H9 (cell line): ENCODE measurements at regions not wholly inside any gene's neighbourhood (a gene's known extent, or its start where the extent isn't known, plus 50 kb on each side); places are given as distances from the start of the nearest gene placed in this dataset.
A peak's percentile ranks its signal among the peaks of the same experiment; 100 is the strongest.
"Not testable (repeated sequence)": the region's sequence is repeated elsewhere in the genome, so short reads cannot be mapped to it uniquely, and the experiment has no call there.

ENCODE experiments used
- DNase-seq: peaks from one replicate; pipeline ENCODE4 v3.0.0-alpha.2; 2017
- H2AFZ ChIP-seq: one replicate; pipeline ENCODE4 v1.6.1; 2013; ENCODE audit warnings: mild to moderate bottlenecking, low read length, control low read depth, moderate library complexity
- H2AK5ac ChIP-seq: 2 replicates; pipeline ENCODE4 v1.6.1; 2013; ENCODE audit warnings: low read length, control low read depth, mixed read lengths; ENCODE audit not compliant: insufficient read length
- H2BK120ac ChIP-seq: one replicate; pipeline ENCODE4 v1.6.1; 2013; ENCODE audit warnings: low read depth, mild to moderate bottlenecking, low read length, control low read depth, inconsistent platforms; ENCODE audit not compliant: poor library complexity, severe bottlenecking
- H2BK12ac ChIP-seq: 2 replicates; pipeline ENCODE4 v1.6.1; 2013; ENCODE audit warnings: low read length, control low read depth, mixed read lengths, low read depth; ENCODE audit not compliant: insufficient read length
- H2BK15ac ChIP-seq: 2 replicates; pipeline ENCODE4 v1.6.1; 2013; ENCODE audit warnings: low read depth, low read length, control low read depth
- H2BK20ac ChIP-seq: one replicate; pipeline ENCODE4 v1.6.1; 2013; ENCODE audit warnings: low read depth, mild to moderate bottlenecking, low read length, control low read depth, inconsistent platforms; ENCODE audit not compliant: poor library complexity, severe bottlenecking
- H2BK5ac ChIP-seq: 2 replicates; pipeline ENCODE4 v1.6.1; 2013; ENCODE audit warnings: low read length, control low read depth, mixed read lengths; ENCODE audit not compliant: insufficient read length
- H3K14ac ChIP-seq: 2 replicates; pipeline ENCODE4 v1.6.1; 2013; ENCODE audit warnings: low read length, control low read depth; ENCODE audit not compliant: insufficient read depth
- H3K18ac ChIP-seq: 2 replicates; pipeline ENCODE4 v1.6.1; 2013; ENCODE audit warnings: low read depth, mild to moderate bottlenecking, mixed read lengths, low read length, control low read depth; ENCODE audit not compliant: insufficient read length
- H3K23ac ChIP-seq: 2 replicates; pipeline ENCODE4 v1.6.1; 2013; ENCODE audit warnings: low read length, control low read depth, mixed read lengths, low read depth; ENCODE audit not compliant: insufficient read length
- H3K23me2 ChIP-seq: 2 replicates; pipeline ENCODE4 v1.6.1; 2013; ENCODE audit warnings: low read depth, mild to moderate bottlenecking, mixed read lengths, low read length, control low read depth; ENCODE audit not compliant: insufficient read length, poor library complexity, severe bottlenecking
- H3K27ac ChIP-seq: 2 replicates; pipeline ENCODE4 v1.5.1; 2013; ENCODE audit warnings: low read length, control low read depth, mixed read lengths, low read depth; ENCODE audit not compliant: insufficient read length
- H3K27me3 ChIP-seq: 2 replicates; pipeline ENCODE4 v1.6.1; 2013; ENCODE audit warnings: low read length, control low read depth, inconsistent platforms; ENCODE audit not compliant: insufficient read depth
- H3K4ac ChIP-seq: 2 replicates; pipeline ENCODE4 v1.6.1; 2013; ENCODE audit warnings: low read depth, mild to moderate bottlenecking, control low read depth, inconsistent platforms, low read length, moderate library complexity
- H3K4me1 ChIP-seq: 2 replicates; pipeline ENCODE4 v1.6.1; 2013; ENCODE audit warnings: low read length, control low read depth, inconsistent platforms; ENCODE audit not compliant: insufficient read depth
- H3K4me2 ChIP-seq: 2 replicates; pipeline ENCODE4 v1.6.1; 2013; ENCODE audit warnings: low read length, control low read depth, mixed read lengths; ENCODE audit not compliant: insufficient read length, insufficient read depth
- H3K56ac ChIP-seq: 2 replicates; pipeline ENCODE4 v1.6.1; 2013; ENCODE audit warnings: low read depth, mild to moderate bottlenecking, mixed read lengths, low read length, control low read depth; ENCODE audit not compliant: insufficient read length
- H3K79me1 ChIP-seq: 2 replicates; pipeline ENCODE4 v1.6.1; 2013; ENCODE audit warnings: low read depth, mild to moderate bottlenecking, moderate library complexity, low read length, control low read depth, inconsistent platforms; ENCODE audit not compliant: insufficient read depth, poor library complexity, severe bottlenecking
- H3K79me2 ChIP-seq: 2 replicates; pipeline ENCODE4 v1.6.1; 2013; ENCODE audit warnings: low read length, control low read depth, inconsistent platforms; ENCODE audit not compliant: insufficient read depth
- H3K9ac ChIP-seq: 2 replicates; pipeline ENCODE4 v1.6.1; 2013; ENCODE audit warnings: low read length, control low read depth, mixed read lengths; ENCODE audit not compliant: insufficient read length; ENCODE audit errors: extremely low read depth
- H3K9me3 ChIP-seq: one replicate; pipeline ENCODE4 v1.6.1; 2013; ENCODE audit warnings: low read depth, low read length, inconsistent platforms; ENCODE audit not compliant: control insufficient read depth
- H3T11ph ChIP-seq: one replicate; pipeline ENCODE4 v1.6.1; 2013; ENCODE audit warnings: mild to moderate bottlenecking, low read length, control low read depth, inconsistent platforms
- H4K20me1 ChIP-seq: one replicate; pipeline ENCODE4 v1.6.1; 2013; ENCODE audit not compliant: control insufficient read depth, insufficient read length, insufficient read depth
- H4K5ac ChIP-seq: 2 replicates; pipeline ENCODE4 v1.6.1; 2013; ENCODE audit warnings: low read depth, mild to moderate bottlenecking, mixed read lengths, low read length, control low read depth; ENCODE audit not compliant: insufficient read length
- H4K8ac ChIP-seq: replicated peaks from 2 replicates; pipeline ENCODE4 v1.6.1; 2013; ENCODE audit warnings: low read length, control low read depth, mixed read lengths, low read depth; ENCODE audit not compliant: insufficient read length
- H4K91ac ChIP-seq: 2 replicates; pipeline ENCODE4 v1.6.1; 2013; ENCODE audit warnings: low read depth, mild to moderate bottlenecking, moderate library complexity, mixed read lengths, low read length, control low read depth; ENCODE audit not compliant: insufficient read length
- H3K27ac Mint-ChIP-seq, 3 experiments: 2 replicates in 2 of 3; 3 replicates in 1 of 3; pipeline ENCODE4 v1.8.0; 2020 to 2021; ENCODE audit warnings: mixed read lengths in 3 of 3, mild to moderate bottlenecking in 1 of 3, moderate library complexity in 1 of 3
- H3K27me3 Mint-ChIP-seq: 2 replicates; pipeline ENCODE4 v1.8.0; 2021; ENCODE audit warnings: low read depth, mild to moderate bottlenecking, moderate library complexity, mixed read lengths
- H3K36me3 Mint-ChIP-seq, 3 experiments: 2 replicates in 2 of 3; 3 replicates in 1 of 3; pipeline ENCODE4 v1.8.0; 2020 to 2021; ENCODE audit warnings: low read depth in 3 of 3, mixed read lengths in 3 of 3; ENCODE audit not compliant: insufficient read depth in 1 of 3
- H3K4me1 Mint-ChIP-seq, 2 experiments: 2 replicates each; pipeline ENCODE4 v1.8.0; 2020; ENCODE audit warnings: mixed read lengths in 2 of 2
- H3K4me3 Mint-ChIP-seq, 2 experiments: 2 replicates in 1 of 2; 3 replicates in 1 of 2; pipeline ENCODE4 v1.8.0; 2020 to 2021; ENCODE audit warnings: mild to moderate bottlenecking in 2 of 2, mixed read lengths in 2 of 2, moderate library complexity in 1 of 2
- H3K9me3 Mint-ChIP-seq, 2 experiments: 2 replicates in 1 of 2; 3 replicates in 1 of 2; pipeline ENCODE4 v1.8.0; 2020; ENCODE audit warnings: mild to moderate bottlenecking in 2 of 2, mixed read lengths in 2 of 2, moderate library complexity in 1 of 2
- CTCF ChIP-seq: fragments of 200-600 bp; sonication (generic); conservative IDR thresholded peaks from 3 replicates; pipeline ENCODE4 v1.8.0; 2021; ENCODE audit warnings: antibody characterized with exemption, mild to moderate bottlenecking
- WGBS: extraction: QIAGEN DNeasy Blood & Tissue Kit; methylation state at CpG from one replicate; pipeline ENCODE4 v1.1.7; 2013; ENCODE audit warnings: missing lambda C conversion rate, low lambda C conversion rate, mixed read lengths; ENCODE audit not compliant: insufficient read length; ENCODE audit errors: extremely low coverage; 5-methylcytosine and 5-hydroxymethylcytosine counted together

DNA sequence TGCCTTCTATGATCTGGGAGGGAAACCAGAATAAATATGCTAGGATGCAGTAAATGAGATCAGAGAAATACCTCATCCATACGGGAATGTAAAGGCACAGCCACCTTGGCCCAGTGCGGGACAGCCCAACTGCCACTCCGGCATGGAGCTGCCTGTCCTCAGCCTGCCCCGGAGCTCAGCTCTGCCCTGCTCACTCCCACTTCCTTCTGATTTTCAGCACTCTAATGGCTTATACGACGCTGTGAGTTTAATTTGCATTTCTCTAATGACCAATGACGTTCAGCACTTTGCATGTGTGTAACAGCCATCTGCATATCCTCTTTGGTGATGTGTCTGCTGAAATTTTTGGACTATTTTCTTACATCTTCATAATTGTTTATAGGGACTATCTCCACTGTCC lies 172.5 kb upstream of the RAB6C start:
- Histone ChIP-seq H3K79me1 (no peaks in the 10 kb centered on the region), H3K56ac (no peak overlapping the region), H2BK15ac (no peak overlapping the region), H2BK20ac (no peak overlapping the region), H3K18ac (no peak overlapping the region), H3K9ac (no peak overlapping the region), H3K79me2 (no peaks in the 10 kb centered on the region), H4K91ac (no peak overlapping the region), H4K8ac (no peak overlapping the region), H3K27ac (no peak overlapping the region), H3K9me3 (no peaks in the 10 kb centered on the region), H3T11ph (no peak overlapping the region), H4K5ac (no peak overlapping the region), H2BK120ac (no peak overlapping the region), H2BK5ac (no peak overlapping the region), H2AFZ (no peak overlapping the region), H3K23me2 (no peaks in the 10 kb centered on the region), H3K14ac (no peak overlapping the region), H2AK5ac (no peak overlapping the region), H3K4ac (no peak overlapping the region), H3K23ac (no peak overlapping the region), H3K27me3 (no peaks in the 10 kb centered on the region), H3K4me1 (peaks cover 7% of the 10 kb centered on the region; the same call in 1 of the 2 replicates), H4K20me1 (no peaks in the 10 kb centered on the region), H3K4me2 (no peak overlapping the region), H2BK12ac (no peak overlapping the region)
- H3K4me3 Mint-ChIP-seq, result no peak overlapping the region
- H3K36me3 Mint-ChIP-seq, result no peaks in the 10 kb centered on the region
- WGBS, result no CpG with 5 or more reads among the region's 7 CpGs
- DNase-seq, result no peak
- peaks cover 3% of the 10 kb centered on the region for H3K27me3 Mint-ChIP-seq
- H3K27ac Mint-ChIP-seq, result no peak overlapping the region
- peaks cover 41 to 43% of the 10 kb centered on the region in 2 experiments for H3K4me1 Mint-ChIP-seq
- H3K9me3 Mint-ChIP-seq, result no peaks in the 10 kb centered on the region
- no peak for TF ChIP-seq CTCF

GRCh38 chr2:129807642-129808338 lies 171.7 kb upstream of the RAB6C start:
- peaks cover 33 to 35% of the 10 kb centered on the region in 2 experiments for H3K4me1 Mint-ChIP-seq
- not testable (repeated sequence) for H3K4ac ChIP-seq, H2BK15ac ChIP-seq, H3K79me2 ChIP-seq, H2AFZ ChIP-seq, H3K23me2 ChIP-seq, H3T11ph ChIP-seq, H2BK120ac ChIP-seq, H3K9ac ChIP-seq, H3K4me3 Mint-ChIP-seq, H3K4me1 ChIP-seq, H3K27me3 Mint-ChIP-seq, H3K27me3 ChIP-seq, H4K91ac ChIP-seq, H2BK5ac ChIP-seq, H3K14ac ChIP-seq, H4K20me1 ChIP-seq, H2AK5ac ChIP-seq, H3K18ac ChIP-seq, H3K79me1 ChIP-seq, H3K9me3 ChIP-seq, H3K27ac ChIP-seq, DNase-seq, H2BK12ac ChIP-seq, H4K5ac ChIP-seq, H3K23ac ChIP-seq, H2BK20ac ChIP-seq, H3K4me2 ChIP-seq, H3K36me3 Mint-ChIP-seq, H3K56ac ChIP-seq, H3K9me3 Mint-ChIP-seq, H4K8ac ChIP-seq
- peak overlapping the region in 1 of 3 experiments; percentile 65; a peak in 2 of 7 replicates for H3K27ac Mint-ChIP-seq
- no CpG with 5 or more reads among the region's 22 CpGs for WGBS
